ENCODE measurements at regions not wholly inside any gene's neighbourhood (a gene's known extent, or its start where the extent isn't known, plus 50 kb on each side); places are given as distances from the start of the nearest gene placed in this dataset.

DNA sequence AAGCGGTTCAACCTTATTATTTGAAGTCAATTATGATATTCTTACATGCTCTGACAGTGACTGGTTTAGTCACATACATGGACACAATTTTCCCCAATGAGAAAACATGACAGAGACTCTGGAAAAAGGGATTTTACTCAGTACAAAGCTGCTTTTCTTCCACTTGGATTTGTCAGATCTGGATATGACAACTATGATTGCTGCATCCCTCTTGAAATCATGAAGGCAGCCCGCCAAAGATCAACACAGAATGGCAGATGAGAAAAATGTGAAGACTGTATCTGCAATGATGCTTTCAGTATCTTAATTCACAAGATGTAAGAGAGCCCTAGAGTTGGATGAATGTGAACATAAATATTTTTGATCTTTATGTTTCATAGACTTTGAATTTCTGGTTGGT is 439.6 kb downstream of the CDH8 start:
- DNase-seq: no peak

DNA sequence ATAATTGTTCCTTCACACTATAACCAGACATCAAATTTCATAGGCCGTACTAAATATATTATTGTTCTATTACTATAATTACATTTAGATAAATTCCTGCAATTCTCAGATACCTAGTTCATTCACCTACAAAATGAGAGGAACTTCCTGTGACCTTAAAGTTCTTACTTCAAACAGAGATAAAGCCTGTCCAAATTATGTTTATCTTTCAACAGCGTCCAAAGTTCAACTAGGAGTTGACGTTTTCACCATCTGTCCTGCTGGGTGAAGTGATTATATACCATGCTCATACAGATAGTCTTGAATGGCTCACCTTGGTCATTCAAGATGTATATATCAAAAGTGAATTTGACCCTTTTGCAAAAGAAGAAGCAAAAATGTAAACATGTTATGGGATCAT is 440.6 kb downstream of the CDH8 start:
- no peak for DNase-seq

DNA sequence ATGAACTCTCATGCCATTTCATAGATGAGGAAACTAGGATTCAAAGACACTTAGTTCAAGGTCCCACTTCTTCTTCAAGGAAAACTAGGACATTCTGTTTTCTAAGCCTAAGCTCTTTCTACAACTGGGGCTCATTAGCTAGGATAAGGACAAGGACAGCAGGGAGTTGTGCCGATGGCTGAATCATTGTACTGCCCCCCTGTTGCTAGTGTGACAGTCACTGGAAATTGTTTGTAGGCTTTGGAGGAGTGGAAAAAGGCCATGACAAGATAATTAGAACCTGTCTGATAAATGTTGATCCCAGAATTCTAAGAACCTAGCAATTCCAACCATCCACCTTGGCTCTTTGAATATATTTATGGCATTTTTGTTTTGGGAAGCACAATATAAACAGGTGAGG is 445.7 kb downstream of the CDH8 start:
- no peak for DNase-seq

DNA sequence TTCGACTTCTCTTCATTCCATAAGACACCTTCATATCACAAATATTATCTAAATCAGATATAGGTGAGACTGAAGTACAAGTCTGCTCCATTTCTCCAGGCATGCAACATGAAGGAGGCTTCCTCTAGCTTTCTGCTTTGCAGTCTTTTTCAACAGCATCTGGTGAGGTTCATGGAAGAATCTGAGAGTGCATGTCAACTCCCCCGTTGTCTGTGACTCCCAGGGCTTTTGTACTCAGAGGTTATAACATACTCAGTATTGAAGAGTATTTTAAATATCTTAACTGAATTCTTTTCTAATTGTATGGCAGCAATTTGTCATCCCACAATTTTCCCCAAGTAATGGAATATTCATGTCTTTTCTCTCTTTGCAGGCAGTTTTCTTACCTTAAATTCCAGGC is 448.7 kb downstream of the CDH8 start:
- DNase-seq: no peak

DNA sequence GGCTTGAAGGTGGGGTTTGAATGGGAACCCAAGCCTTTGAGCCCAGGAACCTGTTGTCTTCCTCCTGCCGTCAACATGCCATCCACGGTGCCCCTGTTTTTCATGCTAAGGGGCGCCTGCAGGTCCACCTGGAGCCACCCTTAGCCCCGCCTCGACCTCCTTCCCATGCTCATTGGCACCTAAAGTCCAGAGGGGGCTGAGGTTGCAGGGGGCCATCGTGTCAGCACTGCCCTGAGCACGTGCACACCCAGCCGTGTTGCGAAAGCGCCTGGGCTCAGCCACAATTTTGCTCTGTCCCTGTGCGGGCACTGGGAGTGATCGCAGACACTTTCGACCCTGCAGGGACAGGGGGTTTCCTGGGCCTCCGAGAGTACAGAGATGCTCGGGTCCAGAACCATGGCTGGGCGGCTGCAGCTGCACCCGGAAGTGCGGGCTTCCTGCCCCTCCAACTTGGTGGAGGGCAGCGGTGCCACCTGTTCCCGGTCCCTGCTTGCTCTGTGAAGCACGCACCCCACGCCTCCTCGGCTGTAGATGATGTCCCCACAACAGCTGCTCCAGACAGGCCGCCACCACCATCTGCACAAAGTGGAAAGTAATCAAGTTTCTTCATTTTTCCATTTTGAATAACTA is 454.7 kb downstream of the CDH8 start:
- DNase-seq: no peak

DNA sequence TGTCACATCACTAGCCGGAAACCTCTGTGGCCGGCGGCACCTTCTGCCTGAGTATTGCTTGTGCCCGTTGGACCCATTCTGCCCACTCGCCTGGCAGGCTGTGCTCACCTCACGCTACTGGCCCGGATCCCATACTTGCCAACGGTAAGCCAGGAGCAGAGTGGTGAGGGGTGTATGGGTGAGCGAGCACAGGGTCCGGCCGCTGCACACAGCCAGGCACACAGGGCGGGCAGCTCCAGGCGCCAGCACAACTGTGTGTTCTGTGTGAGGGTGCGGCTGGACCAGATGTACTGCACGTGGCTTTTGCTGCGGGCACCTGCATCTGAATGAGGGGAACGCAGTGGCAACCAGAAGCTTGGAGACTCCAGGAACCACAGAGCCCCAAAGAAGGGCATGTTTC is 455.7 kb downstream of the CDH8 start:
- no peak for DNase-seq

DNA sequence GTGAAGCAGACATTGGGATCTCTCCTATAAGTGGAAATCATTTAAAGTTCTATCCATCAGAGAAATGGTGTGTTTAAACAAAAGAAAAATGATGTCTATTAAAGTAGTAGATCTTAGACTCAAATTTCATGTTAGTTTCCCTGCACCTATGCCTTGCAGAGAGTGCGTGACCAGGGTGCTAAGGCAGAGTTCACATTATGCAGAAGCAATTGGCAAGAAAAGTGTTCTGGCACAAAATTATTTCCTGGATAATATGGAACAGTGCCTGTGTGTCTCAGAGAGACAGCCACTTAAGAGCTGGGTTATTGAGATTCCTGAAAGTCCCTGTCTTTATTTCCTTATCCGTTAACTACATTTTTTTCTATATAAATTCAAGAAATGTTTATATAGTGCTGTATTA is 457.0 kb downstream of the CDH8 start:
- DNase-seq: no peak

DNA sequence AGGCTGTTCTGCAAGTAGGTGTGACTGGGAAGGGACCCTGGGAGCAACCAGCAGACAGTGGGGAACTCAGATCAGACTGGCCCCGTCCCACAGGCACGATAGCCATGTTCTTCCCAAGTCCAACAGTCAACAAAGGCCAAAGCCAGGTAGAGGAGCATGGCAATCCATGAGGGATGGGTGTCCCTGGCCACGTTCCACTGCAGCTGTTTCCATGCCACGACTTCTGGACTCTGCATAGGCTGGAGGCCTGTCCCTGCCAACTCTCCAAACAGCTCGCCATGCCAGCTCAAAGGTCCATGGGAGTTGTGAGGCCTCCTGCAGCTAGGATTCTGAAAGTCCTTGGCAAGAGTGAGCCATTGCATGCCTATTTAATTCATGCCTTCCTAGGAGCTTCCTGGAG is 459.8 kb downstream of the CDH8 start:
- DNase-seq: no peak

DNA sequence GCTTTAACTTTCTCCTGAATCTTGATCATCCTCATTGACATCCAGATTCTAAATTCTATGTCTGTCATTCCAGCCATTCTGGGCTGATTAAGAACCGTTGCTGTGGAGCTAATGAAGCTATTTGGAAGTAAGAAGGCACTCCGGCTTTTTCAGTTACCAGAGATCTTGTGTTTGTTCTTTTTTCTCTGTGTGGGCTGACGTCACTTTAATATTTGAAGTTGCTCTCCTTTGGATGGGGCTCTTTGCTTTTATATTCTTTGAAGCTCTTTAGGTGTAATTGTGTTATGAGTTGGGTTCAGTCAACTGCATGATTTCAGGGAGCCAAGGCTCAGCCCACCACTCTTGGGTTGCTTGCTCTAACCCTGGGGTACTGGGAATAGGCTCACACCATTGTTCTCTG is 460.6 kb downstream of the CDH8 start:
- DNase-seq: no peak

DNA sequence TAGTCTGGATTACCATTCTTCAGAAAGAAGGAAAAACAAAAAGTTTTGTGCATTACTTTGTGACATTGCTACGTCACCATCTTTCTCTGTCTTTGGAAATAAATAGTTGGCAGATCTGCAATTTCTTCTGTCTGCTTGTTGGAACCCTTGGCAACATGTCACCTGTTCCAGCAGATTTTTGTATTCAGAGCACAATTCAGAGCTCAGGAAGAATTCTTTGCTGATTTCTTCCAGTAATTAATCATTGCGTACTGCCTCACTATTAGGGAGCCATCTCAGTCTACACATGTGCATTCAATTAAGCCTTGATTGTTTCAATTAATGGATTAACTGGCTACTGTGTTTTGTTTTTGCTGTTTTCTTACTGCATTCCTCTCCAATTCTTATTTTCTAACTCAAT is 467.2 kb downstream of the CDH8 start:
- DNase-seq: no peak

DNA sequence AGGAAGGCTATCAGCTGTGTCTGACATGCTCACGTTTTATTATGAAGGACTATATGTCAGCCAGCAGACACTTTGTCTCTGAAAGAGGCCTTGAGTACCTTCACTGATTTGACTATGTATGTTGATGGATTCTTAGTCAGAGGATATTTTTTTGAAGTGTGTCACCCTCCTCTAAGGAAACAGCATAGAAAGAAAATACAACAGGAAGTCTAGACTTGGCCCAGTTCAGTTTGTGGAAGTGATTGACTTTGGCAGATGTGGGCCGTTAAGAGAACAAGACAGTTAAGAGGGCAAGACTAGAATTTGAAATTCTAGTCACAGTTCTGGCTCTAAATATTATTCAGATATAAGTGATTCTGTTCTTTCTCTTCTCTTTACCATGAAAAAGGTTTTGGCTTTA is 471.5 kb downstream of the CDH8 start:
- no peak for DNase-seq

DNA sequence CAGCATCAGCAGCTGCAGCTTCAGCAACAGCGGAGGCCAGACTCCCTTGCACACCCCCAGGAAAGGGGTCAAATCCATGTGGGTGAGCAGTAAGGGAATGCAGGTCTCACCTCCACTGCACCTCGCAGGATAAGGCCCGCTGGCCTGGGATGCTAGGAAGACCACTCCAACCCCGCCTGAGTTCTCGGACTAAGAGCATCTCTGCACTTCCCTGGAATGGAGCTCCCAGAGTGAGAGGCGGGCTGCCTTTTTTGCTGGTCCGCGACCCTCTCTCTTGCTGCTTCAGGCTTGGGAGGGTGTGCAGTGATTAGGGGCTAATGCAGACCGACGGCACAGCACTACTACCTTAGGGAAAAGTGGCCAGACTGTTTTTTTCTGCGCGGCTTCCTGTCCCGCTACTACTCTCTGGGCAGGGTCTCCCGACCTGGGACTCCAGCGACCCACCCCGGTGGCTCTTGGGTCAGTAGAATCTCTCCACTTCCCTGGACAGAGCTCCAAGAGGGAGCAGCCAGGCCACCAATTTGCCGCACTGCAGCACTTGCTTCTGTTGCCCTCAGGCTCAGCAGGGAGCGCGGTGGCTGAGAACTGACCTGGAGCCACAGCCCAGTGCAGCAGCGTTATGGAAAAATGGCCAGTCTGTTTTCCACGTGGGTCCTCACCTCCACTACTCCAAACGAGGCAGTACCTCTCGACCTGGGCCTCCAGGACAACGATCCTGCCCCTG is 480.4 kb downstream of the CDH8 start:
- DNase-seq: no peak

DNA sequence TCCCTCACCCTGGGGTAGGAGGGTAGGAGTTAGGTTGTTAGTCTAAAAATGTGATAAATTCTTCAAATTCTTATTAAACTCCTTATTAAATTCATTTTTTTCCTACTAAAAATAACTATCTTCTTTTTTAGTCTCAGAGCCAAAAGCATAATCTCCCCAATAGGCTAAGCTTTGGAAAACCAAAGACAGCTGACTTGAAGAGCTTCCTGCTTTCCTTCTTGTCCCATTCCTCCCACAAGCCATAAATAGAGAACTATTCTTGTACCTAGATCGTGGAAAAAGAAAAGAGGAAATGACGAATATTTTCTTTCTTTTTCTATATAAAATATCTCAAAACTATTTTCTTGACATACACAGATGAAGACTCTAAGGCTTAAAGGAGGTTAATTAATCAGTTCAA is 486.9 kb downstream of the CDH8 start:
- DNase-seq: no peak

DNA sequence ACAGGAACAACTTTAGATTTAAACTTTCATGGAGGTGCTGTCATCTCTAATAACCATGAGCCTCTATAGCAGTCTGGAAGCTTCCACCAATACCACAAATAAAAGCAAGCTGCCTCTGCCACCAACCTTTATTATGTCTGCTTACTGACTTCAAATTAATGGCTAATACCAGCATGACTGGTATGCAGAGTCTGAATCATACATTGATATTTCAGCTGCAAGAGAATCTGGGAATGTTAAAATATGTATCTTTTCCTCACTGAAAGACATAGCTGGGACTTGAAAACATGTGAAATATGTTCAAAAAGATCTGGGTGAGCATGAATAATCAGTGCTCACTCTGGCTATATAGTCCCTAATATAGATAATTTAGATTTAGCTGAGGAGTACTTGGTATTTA is 488.6 kb downstream of the CDH8 start:
- DNase-seq: no peak

DNA sequence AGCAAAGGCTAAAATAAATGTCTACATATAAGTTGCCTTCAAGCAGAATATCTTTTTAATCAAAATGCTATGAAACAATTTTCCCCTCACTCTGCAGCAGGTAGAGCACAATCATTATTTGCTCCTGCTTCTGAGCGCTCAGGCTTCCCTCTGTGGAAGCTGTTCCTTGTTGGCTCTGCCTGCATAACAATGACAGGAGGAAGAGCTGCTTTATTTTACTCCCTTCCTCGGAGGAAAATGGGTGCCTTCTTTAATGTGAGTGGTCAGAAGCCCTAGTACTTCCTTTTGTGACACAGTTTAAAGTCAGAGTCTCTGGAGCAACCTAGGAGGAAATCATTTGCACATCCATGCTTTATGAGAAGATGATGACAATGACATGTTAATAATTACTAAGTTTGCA is 492.1 kb downstream of the CDH8 start:
- DNase-seq: no peak

DNA sequence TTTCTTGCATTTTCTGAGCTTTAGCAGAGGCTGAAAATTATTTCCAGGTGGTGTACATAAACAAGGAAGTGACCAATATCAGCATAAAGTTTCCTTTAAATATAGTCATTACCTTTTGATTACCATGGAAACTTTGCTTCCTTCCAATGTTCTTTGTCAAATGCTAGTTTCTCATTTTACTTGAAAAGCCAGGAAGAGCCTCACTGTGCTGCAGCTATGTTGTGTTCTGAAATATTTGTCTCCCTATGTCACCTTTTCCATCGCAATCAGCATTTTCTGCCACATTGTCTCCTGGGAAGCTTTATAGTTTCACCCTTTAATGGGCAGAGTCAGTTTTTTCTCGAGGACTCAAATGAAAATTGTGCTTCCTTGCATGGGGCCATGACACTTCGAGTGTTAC is 496.0 kb downstream of the CDH8 start:
- no peak for DNase-seq

DNA sequence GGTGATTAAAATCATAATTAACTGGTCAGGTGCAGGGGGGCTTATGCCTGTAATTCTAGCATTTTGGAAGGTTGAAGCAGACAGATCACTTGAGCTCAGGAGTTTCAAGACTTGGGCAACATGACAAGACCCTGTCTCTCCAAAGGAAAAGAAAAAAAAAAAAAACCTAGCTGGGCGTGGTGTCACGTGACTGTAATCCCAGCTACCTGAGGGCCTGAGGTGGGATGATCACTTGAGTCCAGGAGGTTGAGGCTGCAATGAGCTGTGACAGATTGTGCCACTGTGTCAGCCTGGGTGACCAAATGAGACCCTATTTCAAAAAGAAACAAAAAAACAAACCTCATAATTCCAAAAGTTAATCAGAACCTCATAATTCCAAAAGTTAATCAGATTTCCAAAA is 505.5 kb downstream of the CDH8 start:
- no peak for DNase-seq

DNA sequence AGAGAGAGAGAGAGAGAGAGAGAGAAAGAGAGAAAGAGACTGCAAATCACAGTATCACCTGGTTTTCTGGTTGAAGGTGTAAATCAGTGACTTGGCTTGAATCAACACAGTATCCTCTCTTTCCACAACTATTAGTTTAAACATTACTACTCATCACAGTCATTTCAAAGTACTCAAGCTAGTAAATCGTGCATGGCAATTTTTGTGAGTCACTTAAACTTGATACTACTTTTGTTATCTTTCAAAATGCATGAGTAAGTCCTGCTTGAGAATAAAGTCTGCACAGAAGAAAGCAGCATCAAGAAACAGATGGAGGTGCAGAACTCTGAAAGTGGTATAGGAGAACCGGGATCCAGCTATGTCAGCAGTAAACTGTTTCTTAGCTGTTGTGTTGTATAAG is 535.4 kb downstream of the CDH8 start:
- DNase-seq: no peak

DNA sequence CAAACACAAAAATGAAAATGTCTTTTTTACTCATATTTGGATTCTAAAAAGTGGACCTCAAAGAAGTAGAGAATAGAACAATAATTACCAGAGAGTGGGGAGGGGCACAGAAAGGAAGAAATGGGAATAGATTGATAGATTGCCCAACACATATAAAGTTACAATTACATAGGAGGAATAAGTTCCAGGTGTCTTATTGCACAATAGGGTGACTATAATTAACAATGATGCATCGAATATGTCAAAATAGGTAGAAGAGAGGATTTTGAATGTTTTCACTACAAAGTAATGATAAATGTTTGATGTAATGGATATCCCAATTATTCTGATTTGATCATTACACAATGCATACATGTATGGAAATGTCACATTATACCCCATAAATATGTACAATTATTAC is 556.0 kb downstream of the CDH8 start:
- DNase-seq: no peak

DNA sequence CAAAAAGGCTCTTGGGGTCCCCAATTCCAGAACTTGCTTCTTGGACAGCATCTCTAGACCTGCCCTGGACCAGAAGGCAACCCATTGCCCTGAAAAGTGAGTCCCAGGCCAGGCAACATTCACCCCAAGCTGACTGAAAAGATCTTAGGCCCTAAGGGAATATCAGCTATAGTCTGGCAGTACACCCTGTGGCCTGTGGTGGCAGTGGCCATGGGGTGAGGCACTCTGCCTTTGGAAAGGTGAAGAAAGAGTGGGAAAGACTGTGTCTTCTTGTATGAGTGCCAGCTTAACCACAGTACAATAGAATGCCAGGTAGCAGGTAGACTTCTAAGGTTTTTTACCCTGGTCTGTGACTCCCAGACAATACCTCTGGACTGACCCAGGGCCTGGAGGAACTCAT is 564.5 kb downstream of the CDH8 start:
- no peak for DNase-seq

DNA sequence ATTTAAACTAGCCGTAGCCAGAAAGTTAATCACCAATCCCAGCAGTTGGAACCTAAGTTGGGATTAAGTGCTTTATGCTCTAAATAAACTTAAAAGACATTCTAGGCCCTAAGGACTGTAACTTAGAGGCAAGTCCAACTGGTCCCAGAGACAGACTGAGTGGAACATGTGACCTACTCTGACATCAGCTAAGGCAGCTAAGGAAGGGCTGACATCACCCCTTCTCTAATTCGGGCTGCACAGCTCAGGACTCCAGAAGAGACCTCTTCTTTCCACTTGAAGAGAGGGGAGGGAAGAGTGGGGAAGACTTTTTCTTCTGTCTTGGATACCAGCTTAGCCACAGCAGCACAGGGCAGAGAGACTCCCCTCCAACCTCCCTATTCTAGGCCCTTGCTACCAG is 565.2 kb downstream of the CDH8 start:
- no peak for DNase-seq

DNA sequence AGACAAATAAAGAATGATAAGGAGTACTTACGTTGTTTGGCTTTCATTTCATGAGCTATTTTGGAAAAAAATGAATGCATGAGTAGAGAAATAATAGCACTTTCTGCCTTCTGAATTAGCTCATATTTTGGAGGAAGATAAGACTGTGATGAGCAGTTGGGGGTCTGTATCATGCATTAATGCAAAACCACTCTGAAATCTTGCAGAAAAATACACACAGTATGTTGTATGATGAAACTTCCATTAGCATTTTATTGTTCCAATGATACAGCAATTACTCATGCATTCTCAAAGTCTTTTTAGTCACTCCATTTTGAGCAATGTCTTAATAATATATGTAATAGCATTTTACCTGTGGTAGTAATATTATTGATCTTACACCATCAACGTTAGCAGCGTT is 571.0 kb downstream of the CDH8 start:
- DNase-seq: no peak

DNA sequence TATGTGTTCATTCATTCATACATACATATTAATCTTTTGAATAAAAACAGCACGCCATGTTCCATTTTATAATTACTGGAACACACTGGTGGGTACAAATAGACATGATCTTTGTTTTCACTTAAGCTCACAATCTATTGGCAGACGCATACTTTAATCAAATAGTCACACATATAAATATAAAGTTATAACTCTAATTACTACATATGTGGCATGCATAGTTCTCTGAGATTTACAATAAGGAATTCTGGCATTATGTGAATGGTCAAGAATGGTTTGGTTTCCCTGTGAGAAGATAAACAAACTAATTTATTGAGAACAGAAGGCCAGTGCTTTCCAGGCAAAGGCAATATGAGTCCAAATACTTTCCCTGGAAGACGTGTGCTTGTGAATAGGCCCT is 576.2 kb downstream of the CDH8 start:
- no peak for DNase-seq

DNA sequence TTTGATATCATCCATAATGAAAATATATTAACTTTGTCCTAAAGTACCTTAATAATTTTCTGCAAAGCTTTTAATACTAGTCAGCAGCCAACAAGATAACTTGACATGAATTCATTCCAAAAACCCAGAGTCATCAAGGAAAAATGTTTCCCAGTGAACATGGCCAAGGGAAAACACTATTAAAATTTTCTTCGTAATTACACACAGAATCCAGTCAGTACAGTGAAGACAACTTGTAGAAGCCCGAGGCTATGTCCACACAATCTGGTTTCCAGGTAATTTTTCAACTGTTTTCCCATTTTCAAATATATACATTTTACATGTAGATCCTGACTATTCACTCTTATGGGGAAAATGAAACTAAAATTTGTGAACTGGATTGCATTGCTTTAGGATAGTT is 600.9 kb downstream of the CDH8 start:
- no peak for DNase-seq

DNA sequence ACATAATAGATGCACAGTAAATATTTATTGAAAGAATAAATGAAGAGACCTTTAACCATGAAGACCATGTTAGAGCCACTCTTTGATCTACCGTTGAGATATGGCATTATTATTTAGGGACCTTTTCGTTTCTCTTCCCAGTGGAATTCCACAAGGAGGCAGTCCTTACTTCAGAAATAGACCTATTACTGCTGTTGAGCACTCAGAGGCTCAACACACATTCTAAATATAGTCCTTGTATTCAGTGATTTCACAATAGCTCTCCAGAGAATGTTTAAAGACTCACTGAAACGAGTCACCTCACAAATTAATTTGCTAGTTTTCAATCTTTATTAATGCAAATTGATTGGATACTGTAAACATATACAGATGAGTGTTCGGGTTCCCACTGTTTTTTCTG is 603.8 kb downstream of the CDH8 start:
- no peak for DNase-seq
